ENCODE measurements at regions not wholly inside any gene's neighbourhood (a gene's known extent, or its start where the extent isn't known, plus 50 kb on each side); places are given as distances from the start of the nearest gene placed in this dataset.
"Not testable (repeated sequence)": the region's sequence is repeated elsewhere in the genome, so short reads cannot be mapped to it uniquely, and the experiment has no call there.

DNA sequence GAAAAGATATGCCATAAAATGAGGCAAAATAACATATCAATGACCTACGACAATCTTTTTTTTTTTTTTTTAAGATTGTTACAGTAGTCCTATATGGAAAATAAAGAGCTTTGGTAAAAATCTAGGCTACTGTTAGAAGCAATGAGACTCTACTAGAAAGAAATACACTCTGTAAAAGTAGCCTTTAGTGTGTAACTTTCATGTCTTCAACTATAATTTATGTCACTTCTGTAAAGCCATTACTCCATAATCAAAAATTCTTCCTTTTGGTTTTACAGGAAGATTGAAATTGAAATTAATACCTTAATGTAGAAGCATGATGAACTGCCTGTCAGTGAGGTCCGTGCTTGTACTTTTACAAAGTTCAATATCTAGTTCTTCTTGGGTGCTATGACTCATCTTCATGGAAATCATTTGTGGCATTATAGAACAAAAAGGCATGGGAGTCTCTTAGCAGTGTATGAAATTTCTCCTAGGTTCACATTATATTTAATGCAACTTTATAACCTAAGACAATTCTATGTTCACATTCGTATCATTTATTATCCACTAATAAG, 1393.1 kb downstream of the EFNA5 start:
- WGBS: 89% methylated on average over 3 of the region's 3 CpGs
- no peak overlapping the region for H3K27ac ChIP-seq
- TF ChIP-seq, protein P1, sequence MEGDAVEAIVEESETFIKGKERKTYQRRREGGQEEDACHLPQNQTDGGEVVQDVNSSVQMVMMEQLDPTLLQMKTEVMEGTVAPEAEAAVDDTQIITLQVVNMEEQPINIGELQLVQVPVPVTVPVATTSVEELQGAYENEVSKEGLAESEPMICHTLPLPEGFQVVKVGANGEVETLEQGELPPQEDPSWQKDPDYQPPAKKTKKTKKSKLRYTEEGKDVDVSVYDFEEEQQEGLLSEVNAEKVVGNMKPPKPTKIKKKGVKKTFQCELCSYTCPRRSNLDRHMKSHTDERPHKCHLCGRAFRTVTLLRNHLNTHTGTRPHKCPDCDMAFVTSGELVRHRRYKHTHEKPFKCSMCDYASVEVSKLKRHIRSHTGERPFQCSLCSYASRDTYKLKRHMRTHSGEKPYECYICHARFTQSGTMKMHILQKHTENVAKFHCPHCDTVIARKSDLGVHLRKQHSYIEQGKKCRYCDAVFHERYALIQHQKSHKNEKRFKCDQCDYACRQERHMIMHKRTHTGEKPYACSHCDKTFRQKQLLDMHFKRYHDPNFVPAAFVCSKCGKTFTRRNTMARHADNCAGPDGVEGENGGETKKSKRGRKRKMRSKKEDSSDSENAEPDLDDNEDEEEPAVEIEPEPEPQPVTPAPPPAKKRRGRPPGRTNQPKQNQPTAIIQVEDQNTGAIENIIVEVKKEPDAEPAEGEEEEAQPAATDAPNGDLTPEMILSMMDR (IDR thresholded peaks at IDR 0.05): no peak
- no peak for TF ChIP-seq POLR2AphosphoS5 (IDR thresholded peaks at IDR 0.05)
- intact Hi-C loops (cut with DNase I): loop anchor here (10.0 kb wide), 1 partner anchor 1397 kb away; the partner anchor contains the start of gene EFNA5
- no peak for DNase-seq (ENCODE audit: low spot score)
- H3K36me3 ChIP-seq: no peaks in the 10 kb centered on the region
- H3K9me3 ChIP-seq: no peaks in the 10 kb centered on the region
- H3K4me3 ChIP-seq: no peak overlapping the region
- H3K4me1 ChIP-seq (replicated peaks): no peaks in the 10 kb centered on the region
- no peaks in the 10 kb centered on the region for H3K27me3 ChIP-seq (replicated peaks; ENCODE audit: insufficient read depth)

DNA sequence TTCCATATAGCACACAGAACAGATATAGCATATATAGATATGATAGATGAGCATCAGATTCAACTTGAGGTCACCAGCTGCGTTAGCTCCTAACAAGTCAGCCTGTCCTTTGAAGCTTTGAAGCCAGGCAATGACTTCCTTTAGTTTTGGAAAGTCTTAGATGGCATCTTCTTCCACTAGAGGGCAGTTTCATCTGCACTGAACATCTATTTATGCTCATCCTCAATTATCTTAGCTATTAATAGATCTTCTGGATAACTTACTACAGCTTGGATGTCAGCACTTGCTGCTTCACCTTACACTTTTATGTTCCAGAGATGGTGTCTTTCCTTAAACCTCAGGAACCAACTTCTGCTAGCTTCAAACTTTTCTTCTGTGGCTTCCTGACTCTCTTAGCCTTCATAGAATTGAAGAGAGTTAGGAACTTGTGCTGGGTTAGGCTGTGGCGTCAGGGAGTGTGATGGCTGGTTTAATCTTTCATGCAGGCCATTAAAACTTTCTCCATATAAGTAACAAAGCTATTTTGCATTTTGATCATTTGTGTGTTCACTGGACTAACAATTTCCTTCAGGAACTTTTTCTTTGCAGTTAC, 1401.4 kb downstream of the EFNA5 start:
- Histone ChIP-seq H3K27me3 (replicated peaks; ENCODE audit: insufficient read depth) (no peaks in the 10 kb centered on the region), H3K27ac (no peak overlapping the region), H3K9me3 (no peaks in the 10 kb centered on the region), H3K36me3 (no peaks in the 10 kb centered on the region), H3K4me1 (replicated peaks) (no peaks in the 10 kb centered on the region), H3K4me3 (no peak overlapping the region)
- intact Hi-C loops (cut with DNase I): loop anchor here (10.0 kb wide), 1 partner anchor 605 kb away; no protein-coding TSS in a partner anchor
- no peak for DNase-seq (ENCODE audit: low spot score)
- 82% methylated on average over 2 of the region's 2 CpGs for WGBS
- TF ChIP-seq POLR2AphosphoS5 (IDR thresholded peaks at IDR 0.05) (no peak), POLR2A (IDR thresholded peaks at IDR 0.05) (no peak)
- TF ChIP-seq, protein P1 (IDR thresholded peaks at IDR 0.05): peak in 2 of 4 experiments; percentile 19 to 38

DNA sequence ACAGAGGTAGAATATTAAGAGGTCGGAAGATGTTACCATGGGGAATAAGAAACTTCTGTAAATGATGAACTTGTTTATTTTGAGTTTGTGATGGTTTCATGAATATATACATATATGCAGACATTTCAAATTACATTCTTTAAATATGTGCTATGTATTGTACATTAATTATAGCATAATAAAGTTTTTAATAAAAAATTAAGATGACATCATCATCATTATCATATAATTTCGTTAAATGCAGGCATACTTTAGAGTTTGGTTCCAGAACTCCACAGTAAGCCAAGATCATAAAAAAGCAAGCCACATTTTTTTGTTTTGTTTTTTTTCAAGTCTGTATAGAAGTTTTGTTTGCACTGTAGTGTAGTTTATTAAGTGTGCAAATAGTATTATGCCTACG, 1403.5 kb downstream of the EFNA5 start:
- H3K27me3 ChIP-seq (replicated peaks; ENCODE audit: insufficient read depth): no peaks in the 10 kb centered on the region
- no peaks in the 10 kb centered on the region for H3K36me3 ChIP-seq
- no peaks in the 10 kb centered on the region for H3K4me1 ChIP-seq (replicated peaks)
- no peak for DNase-seq (ENCODE audit: low spot score)
- WGBS: 85% methylated on average over 3 of the region's 3 CpGs
- H3K4me3 ChIP-seq: no peak overlapping the region
- no peak overlapping the region for H3K27ac ChIP-seq
- TF ChIP-seq, protein P1 (IDR thresholded peaks at IDR 0.05): no peak
- TF ChIP-seq POLR2A (IDR thresholded peaks at IDR 0.05) (no peak), POLR2AphosphoS5 (IDR thresholded peaks at IDR 0.05) (no peak)
- intact Hi-C loops (cut with DNase I): loop anchor here (10.0 kb wide), 1 partner anchor 608 kb away; no protein-coding TSS in a partner anchor
- no peaks in the 10 kb centered on the region for H3K9me3 ChIP-seq

DNA sequence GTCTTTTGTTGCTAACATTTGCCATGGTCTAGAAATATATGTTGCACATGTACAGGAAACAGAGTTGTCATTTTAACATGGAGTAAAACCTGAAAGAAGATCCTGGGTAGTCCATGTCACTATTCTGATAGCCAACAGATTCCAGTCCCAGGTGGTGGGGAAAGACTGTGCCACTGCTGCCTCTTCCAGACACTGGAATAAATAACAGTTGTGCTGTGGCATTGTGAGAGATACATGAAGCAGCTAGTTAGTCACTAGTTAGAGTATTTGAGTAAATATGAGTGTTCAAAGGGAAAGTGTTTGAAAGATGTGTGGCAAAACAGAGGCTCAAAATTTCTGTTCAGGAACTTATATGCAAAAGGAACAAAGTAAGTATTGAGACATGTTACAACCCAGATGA, 1408.3 kb downstream of the EFNA5 start:
- Histone ChIP-seq H3K36me3 (no peaks in the 10 kb centered on the region), H3K9me3 (no peaks in the 10 kb centered on the region), H3K4me1 (replicated peaks) (no peaks in the 10 kb centered on the region), H3K27ac (no peak overlapping the region), H3K4me3 (no peak overlapping the region), H3K27me3 (replicated peaks; ENCODE audit: insufficient read depth) (no peaks in the 10 kb centered on the region)
- DNase-seq (ENCODE audit: low spot score): no peak
- TF ChIP-seq POLR2A (IDR thresholded peaks at IDR 0.05) (no peak), POLR2AphosphoS5 (IDR thresholded peaks at IDR 0.05) (no peak)
- TF ChIP-seq, protein P1 (IDR thresholded peaks at IDR 0.05): no peak
- intact Hi-C loops (cut with DNase I): loop anchor here (10.0 kb wide), 1 partner anchor 612 kb away; no protein-coding TSS in a partner anchor

DNA sequence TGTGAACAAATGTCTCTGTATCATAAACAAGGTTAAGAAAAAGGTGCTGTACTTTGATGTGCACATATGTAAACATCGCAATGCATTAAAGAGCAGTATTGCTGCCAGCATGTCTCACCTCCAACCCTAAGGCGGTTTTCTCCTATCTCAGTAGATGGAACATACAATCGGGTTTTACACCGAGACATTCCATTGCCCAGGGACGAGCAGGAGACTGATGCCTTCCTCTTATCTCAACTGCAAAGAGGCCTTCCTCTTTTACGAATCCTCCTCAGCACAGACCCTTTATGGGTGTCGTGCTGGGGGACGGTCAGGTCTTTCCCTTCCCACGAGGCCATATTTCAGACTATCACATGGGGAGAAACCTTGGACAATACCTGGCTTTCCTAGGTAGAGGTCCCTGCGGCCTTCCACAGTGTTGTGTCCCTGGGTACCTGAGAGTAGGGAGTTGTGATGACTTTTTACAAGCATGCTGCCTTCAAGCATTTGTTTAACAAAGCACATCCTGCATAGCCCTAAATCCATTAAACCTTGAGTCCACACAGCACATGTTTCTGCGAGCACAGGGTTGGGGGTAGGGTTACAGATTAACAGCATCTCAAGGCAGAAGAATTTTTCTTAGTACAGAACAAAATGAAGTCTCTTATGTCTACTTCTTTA, 1411.2 kb downstream of the EFNA5 start:
- not testable (repeated sequence) for H3K9me3 ChIP-seq; H3K27ac ChIP-seq; DNase-seq (ENCODE audit: low spot score); H3K36me3 ChIP-seq; H3K27me3 ChIP-seq (replicated peaks; ENCODE audit: insufficient read depth); H3K4me1 ChIP-seq (replicated peaks); H3K4me3 ChIP-seq
- 41% methylated on average over 11 of the region's 11 CpGs for WGBS
- intact Hi-C loops (cut with DNase I): loop anchor here (10.0 kb wide), 1 partner anchor 615 kb away; no protein-coding TSS in a partner anchor
